GM12878 (cell line): ENCODE measurements at regions not wholly inside any gene's neighbourhood (a gene's known extent, or its start where the extent isn't known, plus 50 kb on each side); places are given as distances from the start of the nearest gene placed in this dataset.

Experiments used
- BRCA1 ChIP-seq: IDR thresholded peaks from 2 replicates; pipeline ENCODE4 v1.6.1; 2011; ENCODE audit warnings: low read depth, low read length, improper control_type of control experiment
- EZH2 ChIP-seq: IDR thresholded peaks from 2 replicates; pipeline ENCODE4 v1.6.1; 2012; ENCODE audit warnings: low read depth, mild to moderate bottlenecking, control low read depth, inconsistent platforms, low read length, borderline replicate concordance; ENCODE audit not compliant: control insufficient read depth
- MXI1 ChIP-seq: fragments of 150-350 bp; IDR thresholded peaks from 2 replicates; pipeline ENCODE4 v1.6.1; 2011; ENCODE audit warnings: low read depth, mild to moderate bottlenecking, inconsistent platforms, low read length, improper control_type of control experiment
- POLR2AphosphoS5 ChIP-seq: IDR thresholded peaks from 2 replicates; pipeline ENCODE4 v1.6.1; 2011; ENCODE audit warnings: mild to moderate bottlenecking, low read length, inconsistent platforms
- TF ChIP-seq, protein P1 (sequence below), 3 experiments: IDR thresholded peaks in 2 of 3; conservative IDR thresholded peaks in 1 of 3; 2 replicates each; pipeline ENCODE4 v1.5.1; 2011; ENCODE audit warnings: low read depth in 3 of 3, low read length in 3 of 3, mild to moderate bottlenecking in 3 of 3, control low read depth in 2 of 3, moderate library complexity in 2 of 3, inconsistent platforms in 1 of 3, mixed read lengths in 1 of 3; ENCODE audit not compliant: control insufficient read depth in 2 of 3, insufficient read depth in 1 of 3; ENCODE audit errors: extremely low read depth in 1 of 3
- TF ChIP-seq, protein P2 (sequence below): IDR thresholded peaks from 2 replicates; pipeline ENCODE4 v1.6.1; 2012; ENCODE audit warnings: low read depth, low read length, improper control_type of control experiment

DNA sequence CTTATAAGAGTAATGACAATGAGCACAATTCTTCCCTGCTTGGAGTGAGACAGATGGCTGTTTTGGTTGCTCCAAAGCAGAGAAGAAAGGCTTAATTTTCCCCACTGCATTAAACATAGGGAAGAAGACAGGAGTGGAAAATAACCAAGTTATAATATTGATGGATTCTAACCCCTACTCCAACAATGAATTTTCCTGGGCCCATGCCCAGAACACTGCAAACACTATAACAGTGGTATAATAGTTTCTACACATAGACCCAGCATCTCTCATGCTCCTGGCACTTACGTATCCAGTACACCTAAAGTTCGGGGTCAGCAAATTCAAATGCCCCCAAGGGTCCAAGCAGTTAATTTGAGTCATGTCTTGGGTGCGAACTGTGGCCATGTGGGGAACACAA is 613.4 kb downstream of the PLCL1 start:
- TF ChIP-seq EZH2 (no peak), BRCA1 (no peak), MXI1 (no peak), POLR2AphosphoS5 (no peak)
- TF ChIP-seq, protein P1, sequence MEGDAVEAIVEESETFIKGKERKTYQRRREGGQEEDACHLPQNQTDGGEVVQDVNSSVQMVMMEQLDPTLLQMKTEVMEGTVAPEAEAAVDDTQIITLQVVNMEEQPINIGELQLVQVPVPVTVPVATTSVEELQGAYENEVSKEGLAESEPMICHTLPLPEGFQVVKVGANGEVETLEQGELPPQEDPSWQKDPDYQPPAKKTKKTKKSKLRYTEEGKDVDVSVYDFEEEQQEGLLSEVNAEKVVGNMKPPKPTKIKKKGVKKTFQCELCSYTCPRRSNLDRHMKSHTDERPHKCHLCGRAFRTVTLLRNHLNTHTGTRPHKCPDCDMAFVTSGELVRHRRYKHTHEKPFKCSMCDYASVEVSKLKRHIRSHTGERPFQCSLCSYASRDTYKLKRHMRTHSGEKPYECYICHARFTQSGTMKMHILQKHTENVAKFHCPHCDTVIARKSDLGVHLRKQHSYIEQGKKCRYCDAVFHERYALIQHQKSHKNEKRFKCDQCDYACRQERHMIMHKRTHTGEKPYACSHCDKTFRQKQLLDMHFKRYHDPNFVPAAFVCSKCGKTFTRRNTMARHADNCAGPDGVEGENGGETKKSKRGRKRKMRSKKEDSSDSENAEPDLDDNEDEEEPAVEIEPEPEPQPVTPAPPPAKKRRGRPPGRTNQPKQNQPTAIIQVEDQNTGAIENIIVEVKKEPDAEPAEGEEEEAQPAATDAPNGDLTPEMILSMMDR (IDR thresholded peaks at IDR 0.05 in 2 of 3, conservative IDR thresholded peaks at IDR 0.05 in 1 of 3; ENCODE audit: control insufficient read depth in 2 of 3, extremely low read depth in 1 of 3, insufficient read depth in 1 of 3, low read depth in 3 of 3, low read length in 3 of 3): no peak
- TF ChIP-seq, protein P2, sequence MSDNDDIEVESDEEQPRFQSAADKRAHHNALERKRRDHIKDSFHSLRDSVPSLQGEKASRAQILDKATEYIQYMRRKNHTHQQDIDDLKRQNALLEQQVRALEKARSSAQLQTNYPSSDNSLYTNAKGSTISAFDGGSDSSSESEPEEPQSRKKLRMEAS: no peak
